ENCODE measurements at regions not wholly inside any gene's neighbourhood (a gene's known extent, or its start where the extent isn't known, plus 50 kb on each side); places are given as distances from the start of the nearest gene placed in this dataset.

GRCh38 chr5:2311851-2312250 lies 429.1 kb upstream of the IRX4 start:
- H3K27me3 ChIP-seq (ENCODE audit: insufficient read depth, low read length), result no peaks in the 10 kb centered on the region
- no peaks in the 10 kb centered on the region for H3K36me3 ChIP-seq (ENCODE audit: insufficient read depth, low read length)
- H3K4me3 ChIP-seq (ENCODE audit: insufficient read depth, low read depth, low read length), result no peak overlapping the region
- peaks cover 9% of the 10 kb centered on the region for H3K9me3 ChIP-seq (ENCODE audit: insufficient read depth, low read depth, low read length)
- TF ChIP-seq, protein P1, sequence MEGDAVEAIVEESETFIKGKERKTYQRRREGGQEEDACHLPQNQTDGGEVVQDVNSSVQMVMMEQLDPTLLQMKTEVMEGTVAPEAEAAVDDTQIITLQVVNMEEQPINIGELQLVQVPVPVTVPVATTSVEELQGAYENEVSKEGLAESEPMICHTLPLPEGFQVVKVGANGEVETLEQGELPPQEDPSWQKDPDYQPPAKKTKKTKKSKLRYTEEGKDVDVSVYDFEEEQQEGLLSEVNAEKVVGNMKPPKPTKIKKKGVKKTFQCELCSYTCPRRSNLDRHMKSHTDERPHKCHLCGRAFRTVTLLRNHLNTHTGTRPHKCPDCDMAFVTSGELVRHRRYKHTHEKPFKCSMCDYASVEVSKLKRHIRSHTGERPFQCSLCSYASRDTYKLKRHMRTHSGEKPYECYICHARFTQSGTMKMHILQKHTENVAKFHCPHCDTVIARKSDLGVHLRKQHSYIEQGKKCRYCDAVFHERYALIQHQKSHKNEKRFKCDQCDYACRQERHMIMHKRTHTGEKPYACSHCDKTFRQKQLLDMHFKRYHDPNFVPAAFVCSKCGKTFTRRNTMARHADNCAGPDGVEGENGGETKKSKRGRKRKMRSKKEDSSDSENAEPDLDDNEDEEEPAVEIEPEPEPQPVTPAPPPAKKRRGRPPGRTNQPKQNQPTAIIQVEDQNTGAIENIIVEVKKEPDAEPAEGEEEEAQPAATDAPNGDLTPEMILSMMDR (IDR thresholded peaks at IDR 0.05; ENCODE audit: insufficient read depth, low read depth, low read length), result no peak
- no peak for TF ChIP-seq EZH2 (IDR thresholded peaks at IDR 0.05; ENCODE audit: insufficient read depth, low read length)
- Mint-ChIP-seq H3K36me3 (ENCODE audit: low read depth, unreplicated experiment) (no peaks in the 10 kb centered on the region), H3K27me3 (ENCODE audit: low read depth, unreplicated experiment) (peaks cover 7% of the 10 kb centered on the region), H3K4me3 (ENCODE audit: unreplicated experiment) (no peak overlapping the region), H3K9me3 (ENCODE audit: unreplicated experiment) (no peaks in the 10 kb centered on the region), H3K27ac (ENCODE audit: unreplicated experiment) (no peak overlapping the region), H3K4me1 (ENCODE audit: low read depth, unreplicated experiment) (no peaks in the 10 kb centered on the region)
- no peak overlapping the region for H2AFZ ChIP-seq (ENCODE audit: low read depth, low read length)
- no peaks in the 10 kb centered on the region for H3K79me2 ChIP-seq (ENCODE audit: insufficient read depth, low read length)
- FAIRE-seq, result no peak
- H3K4me1 ChIP-seq (ENCODE audit: insufficient read depth, low read length), result no peaks in the 10 kb centered on the region
- no peak overlapping the region for H3K4me2 ChIP-seq (ENCODE audit: low read length)
- no peak overlapping the region for H3K9ac ChIP-seq (ENCODE audit: low read length)
- DNase-seq (ENCODE audit: low read depth), result no peak
- H4K20me1 ChIP-seq (ENCODE audit: insufficient read depth, low read length), result no peaks in the 10 kb centered on the region
- no peak overlapping the region for H3K27ac ChIP-seq (ENCODE audit: low read depth, low read length)

DNA sequence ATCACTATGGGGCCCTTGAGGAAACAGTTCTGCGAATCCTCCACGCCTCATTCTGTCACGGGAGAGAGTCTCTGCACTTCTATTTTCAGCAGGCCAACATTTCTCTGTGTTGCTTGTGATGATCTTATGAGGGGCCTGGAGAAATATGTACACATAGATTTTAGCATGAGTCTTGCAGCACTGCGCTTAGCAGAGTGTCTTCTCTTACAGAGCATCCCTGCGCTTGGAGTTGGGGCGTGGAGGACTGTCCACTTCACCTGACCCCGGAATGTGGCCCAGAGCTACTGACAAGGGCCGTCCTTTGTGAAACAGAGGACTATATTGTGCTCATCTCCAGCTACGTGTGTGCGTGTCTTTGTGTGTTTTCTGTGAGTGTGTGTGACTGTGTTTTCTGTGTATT lies 428.2 kb upstream of the IRX4 start:
- no peak overlapping the region for H3K4me3 ChIP-seq (ENCODE audit: insufficient read depth, low read depth, low read length)
- no peaks in the 10 kb centered on the region for H3K9me3 Mint-ChIP-seq (ENCODE audit: unreplicated experiment)
- no peak overlapping the region for H3K9ac ChIP-seq (ENCODE audit: low read length)
- no peak overlapping the region for H3K4me3 Mint-ChIP-seq (ENCODE audit: unreplicated experiment)
- no peaks in the 10 kb centered on the region for H3K27me3 ChIP-seq (ENCODE audit: insufficient read depth, low read length)
- H3K27me3 Mint-ChIP-seq (ENCODE audit: low read depth, unreplicated experiment), result peaks cover 7% of the 10 kb centered on the region
- no peaks in the 10 kb centered on the region for H3K4me1 Mint-ChIP-seq (ENCODE audit: low read depth, unreplicated experiment)
- H3K4me1 ChIP-seq (ENCODE audit: insufficient read depth, low read length), result no peaks in the 10 kb centered on the region
- FAIRE-seq (no peak), DNase-seq (ENCODE audit: low read depth) (no peak)
- H3K9me3 ChIP-seq (ENCODE audit: insufficient read depth, low read depth, low read length), result peaks cover 9% of the 10 kb centered on the region
- TF ChIP-seq, protein P1 (IDR thresholded peaks at IDR 0.05; ENCODE audit: insufficient read depth, low read depth, low read length), result no peak
- TF ChIP-seq EZH2 (IDR thresholded peaks at IDR 0.05; ENCODE audit: insufficient read depth, low read length), result no peak
- H3K36me3 Mint-ChIP-seq (ENCODE audit: low read depth, unreplicated experiment), result no peaks in the 10 kb centered on the region
- no peaks in the 10 kb centered on the region for H3K79me2 ChIP-seq (ENCODE audit: insufficient read depth, low read length)
- H3K36me3 ChIP-seq (ENCODE audit: insufficient read depth, low read length), result no peaks in the 10 kb centered on the region
- no peak overlapping the region for H3K27ac Mint-ChIP-seq (ENCODE audit: unreplicated experiment)
- H4K20me1 ChIP-seq (ENCODE audit: insufficient read depth, low read length), result no peaks in the 10 kb centered on the region
- no peak overlapping the region for H3K27ac ChIP-seq (ENCODE audit: low read depth, low read length)
- H2AFZ ChIP-seq (ENCODE audit: low read depth, low read length), result no peak overlapping the region
- H3K4me2 ChIP-seq (ENCODE audit: low read length), result no peak overlapping the region

DNA sequence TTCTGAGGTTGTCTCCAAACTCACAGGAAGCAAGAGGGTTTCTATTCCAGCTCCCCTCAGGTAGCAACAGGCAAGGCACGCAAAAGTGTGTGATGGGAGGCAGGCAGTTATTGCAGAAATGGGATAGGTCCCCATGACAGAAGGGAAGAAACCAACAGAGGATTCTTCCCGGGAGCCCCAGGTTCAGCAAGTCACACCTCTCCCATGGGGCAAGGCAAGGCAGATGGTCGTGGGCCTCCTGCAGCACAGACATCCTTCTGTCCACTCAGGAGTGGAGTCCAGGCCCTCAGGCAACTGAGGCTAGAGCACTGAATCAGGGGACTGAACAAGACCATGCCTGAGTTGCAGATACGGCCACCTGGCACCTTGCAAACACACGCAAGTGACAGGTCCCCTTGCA lies 424.9 kb upstream of the IRX4 start:
- Mint-ChIP-seq H3K4me3 (ENCODE audit: unreplicated experiment) (no peak overlapping the region), H3K36me3 (ENCODE audit: low read depth, unreplicated experiment) (no peaks in the 10 kb centered on the region), H3K27me3 (ENCODE audit: low read depth, unreplicated experiment) (peaks cover 10% of the 10 kb centered on the region), H3K27ac (ENCODE audit: unreplicated experiment) (no peak overlapping the region), H3K4me1 (ENCODE audit: low read depth, unreplicated experiment) (no peaks in the 10 kb centered on the region), H3K9me3 (ENCODE audit: unreplicated experiment) (no peaks in the 10 kb centered on the region)
- no peak for TF ChIP-seq EZH2 (IDR thresholded peaks at IDR 0.05; ENCODE audit: insufficient read depth, low read length)
- TF ChIP-seq, protein P1 (IDR thresholded peaks at IDR 0.05; ENCODE audit: insufficient read depth, low read depth, low read length), result no peak
- no peaks in the 10 kb centered on the region for H3K36me3 ChIP-seq (ENCODE audit: insufficient read depth, low read length)
- no peak overlapping the region for H3K27ac ChIP-seq (ENCODE audit: low read depth, low read length)
- DNase-seq (ENCODE audit: low read depth), result no peak
- H3K9ac ChIP-seq (ENCODE audit: low read length), result no peak overlapping the region
- no peaks in the 10 kb centered on the region for H3K4me1 ChIP-seq (ENCODE audit: insufficient read depth, low read length)
- H2AFZ ChIP-seq (ENCODE audit: low read depth, low read length), result no peak overlapping the region
- H3K4me3 ChIP-seq (ENCODE audit: insufficient read depth, low read depth, low read length), result no peak overlapping the region
- no peak for FAIRE-seq
- no peaks in the 10 kb centered on the region for H3K27me3 ChIP-seq (ENCODE audit: insufficient read depth, low read length)
- no peaks in the 10 kb centered on the region for H4K20me1 ChIP-seq (ENCODE audit: insufficient read depth, low read length)
- peaks cover 6% of the 10 kb centered on the region for H3K9me3 ChIP-seq (ENCODE audit: insufficient read depth, low read depth, low read length)
- no peaks in the 10 kb centered on the region for H3K79me2 ChIP-seq (ENCODE audit: insufficient read depth, low read length)
- H3K4me2 ChIP-seq (ENCODE audit: low read length), result no peak overlapping the region

All from astrocyte (in vitro differentiated cells and primary cell).